HUES6 (cell line): ENCODE measurements at regions not wholly inside any gene's neighbourhood (a gene's known extent, or its start where the extent isn't known, plus 50 kb on each side); places are given as distances from the start of the nearest gene placed in this dataset.

ENCODE experiments used
- H3K27ac ChIP-seq: 2 replicates; pipeline ENCODE4 v1.7.0; 2013; ENCODE audit warnings: low read depth, mild to moderate bottlenecking, low read length, inconsistent platforms
- H3K27me3 ChIP-seq: 2 replicates; pipeline ENCODE4 v1.6.1; 2013; ENCODE audit warnings: low read length; ENCODE audit not compliant: control insufficient read depth, insufficient read depth
- H3K36me3 ChIP-seq: 2 replicates; pipeline ENCODE4 v1.6.1; 2013; ENCODE audit warnings: low read length; ENCODE audit not compliant: control insufficient read depth, insufficient read depth
- H3K4me1 ChIP-seq: 2 replicates; pipeline ENCODE4 v1.6.1; 2013; ENCODE audit warnings: low read length; ENCODE audit not compliant: control insufficient read depth, insufficient read depth
- H3K4me3 ChIP-seq: 2 replicates; pipeline ENCODE4 v1.5.1; 2013; ENCODE audit warnings: low read depth, low read length
- H3K9ac ChIP-seq: one replicate; pipeline ENCODE4 v1.6.1; 2013; ENCODE audit warnings: mild to moderate bottlenecking, low read length
- H3K9me3 ChIP-seq: 2 replicates; pipeline ENCODE4 v1.6.1; 2013; ENCODE audit warnings: low read depth, low read length; ENCODE audit not compliant: control insufficient read depth, insufficient read depth

- no peaks in the 10 kb centered on the region for H3K4me1 ChIP-seq
- no peak overlapping the region for H3K27ac ChIP-seq
- no peak overlapping the region for H3K9ac ChIP-seq
- H3K27me3 ChIP-seq: no peaks in the 10 kb centered on the region
- no peaks in the 10 kb centered on the region for H3K36me3 ChIP-seq
- H3K4me3 ChIP-seq: no peak overlapping the region
- H3K9me3 ChIP-seq: no peaks in the 10 kb centered on the region
Measured at GRCh38 chr14:84797326-84797725, 732.6 kb upstream of the FLRT2 start.

DNA sequence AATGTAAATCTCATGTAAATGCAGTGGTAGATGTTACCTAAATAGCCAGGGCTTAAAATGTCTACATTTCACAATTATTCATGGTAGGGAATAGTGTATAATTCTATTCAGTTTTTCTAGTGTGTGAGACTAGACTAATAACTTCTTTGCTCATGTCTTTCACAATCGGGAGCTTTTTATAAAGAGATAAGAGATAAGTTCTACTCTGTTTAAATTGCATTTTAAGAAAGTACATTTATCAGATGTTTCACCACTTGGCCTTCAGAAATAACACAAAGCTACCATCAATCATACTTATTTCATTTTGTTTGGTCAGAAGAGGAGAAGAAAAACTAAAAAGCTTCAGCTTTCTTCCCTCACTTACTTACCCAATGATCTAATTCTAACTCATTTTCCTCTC lies 725.5 kb upstream of the FLRT2 start:
- H3K4me1 ChIP-seq: peaks cover 7% of the 10 kb centered on the region; the same call in 1 of the 2 replicates
- H3K27me3 ChIP-seq: no peaks in the 10 kb centered on the region
- no peak overlapping the region for H3K9ac ChIP-seq
- H3K36me3 ChIP-seq: no peaks in the 10 kb centered on the region
- H3K9me3 ChIP-seq: no peaks in the 10 kb centered on the region
- no peak overlapping the region for H3K27ac ChIP-seq
- H3K4me3 ChIP-seq: no peak overlapping the region

DNA sequence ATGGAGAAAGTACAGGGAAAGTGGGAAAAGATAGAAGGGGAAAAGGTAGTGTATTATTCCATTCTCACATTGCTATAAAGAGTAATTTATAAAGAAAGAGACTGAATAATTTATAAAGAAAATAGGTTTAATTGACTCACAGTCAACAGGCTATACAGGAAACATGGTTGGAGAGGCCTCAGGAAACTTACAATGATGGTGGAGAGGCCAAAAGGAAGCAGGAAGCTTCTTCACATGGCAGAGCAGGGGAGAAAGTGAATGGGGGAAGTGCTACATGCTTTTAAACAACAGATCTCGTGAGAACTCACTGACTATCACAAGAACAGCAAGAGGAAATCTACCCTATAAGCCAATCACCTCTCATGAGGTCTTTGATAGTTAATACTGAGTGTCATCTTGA lies 725.0 kb upstream of the FLRT2 start:
- Histone ChIP-seq H3K9ac (no peak overlapping the region), H3K4me1 (peaks cover 7% of the 10 kb centered on the region; the same call in 1 of the 2 replicates), H3K36me3 (no peaks in the 10 kb centered on the region), H3K9me3 (no peaks in the 10 kb centered on the region), H3K4me3 (no peak overlapping the region), H3K27ac (no peak overlapping the region), H3K27me3 (no peaks in the 10 kb centered on the region)

DNA sequence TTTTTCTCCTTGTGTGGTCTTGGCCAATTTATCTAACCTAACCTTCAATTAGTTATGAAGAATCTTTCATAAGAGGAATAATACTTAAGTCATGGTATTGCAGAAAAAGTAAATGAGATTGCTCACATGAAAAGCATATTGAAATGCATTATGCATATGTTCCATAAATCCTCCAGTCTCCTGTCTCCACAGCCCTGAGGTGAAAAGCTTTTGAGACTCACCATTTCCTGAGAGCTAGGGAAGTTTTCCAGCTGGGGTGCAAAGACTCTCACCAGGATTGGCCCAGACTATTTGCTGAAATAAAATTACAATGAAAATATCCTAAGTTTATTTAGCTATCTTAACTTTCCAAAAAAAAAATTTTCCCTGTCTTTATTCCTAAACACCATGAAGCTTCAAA lies 723.8 kb upstream of the FLRT2 start:
- Histone ChIP-seq H3K4me1 (peaks cover 7% of the 10 kb centered on the region; the same call in 1 of the 2 replicates), H3K27me3 (no peaks in the 10 kb centered on the region), H3K27ac (no peak overlapping the region), H3K36me3 (no peaks in the 10 kb centered on the region), H3K9me3 (no peaks in the 10 kb centered on the region), H3K4me3 (no peak overlapping the region), H3K9ac (no peak overlapping the region)

GRCh38 chr14:84806622-84807021 lies 723.3 kb upstream of the FLRT2 start:
- Histone ChIP-seq H3K4me3 (no peak overlapping the region), H3K4me1 (peaks cover 7% of the 10 kb centered on the region; the same call in 1 of the 2 replicates), H3K9ac (no peak overlapping the region), H3K27ac (no peak overlapping the region; the same call in 1 of the 2 replicates), H3K9me3 (no peaks in the 10 kb centered on the region), H3K27me3 (no peaks in the 10 kb centered on the region), H3K36me3 (no peaks in the 10 kb centered on the region)

DNA sequence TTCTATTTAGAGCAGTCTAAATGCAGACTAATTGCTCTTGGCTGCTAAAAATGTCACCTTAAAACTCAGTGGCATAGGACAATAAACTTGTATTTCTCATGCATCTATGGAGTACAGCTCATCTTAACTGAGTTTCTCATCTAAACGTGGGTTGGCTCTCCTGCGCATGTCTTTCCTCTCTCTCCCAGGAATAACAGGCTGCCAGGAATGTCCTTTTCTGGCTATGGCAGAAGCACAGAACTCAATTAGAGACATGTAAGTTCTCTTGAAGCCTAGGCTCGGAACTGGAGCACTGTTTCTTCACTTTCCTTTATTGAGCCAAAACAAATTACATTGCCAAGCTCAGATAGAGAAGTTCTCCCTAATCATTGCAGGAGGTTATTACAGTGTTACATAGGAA lies 722.3 kb upstream of the FLRT2 start:
- no peaks in the 10 kb centered on the region for H3K27me3 ChIP-seq
- no peak overlapping the region for H3K4me3 ChIP-seq
- no peaks in the 10 kb centered on the region for H3K9me3 ChIP-seq
- H3K36me3 ChIP-seq: no peaks in the 10 kb centered on the region
- no peak overlapping the region for H3K27ac ChIP-seq
- H3K9ac ChIP-seq: no peak overlapping the region
- peaks cover 7% of the 10 kb centered on the region; the same call in 1 of the 2 replicates for H3K4me1 ChIP-seq

- Histone ChIP-seq H3K9ac (no peak overlapping the region), H3K27me3 (no peaks in the 10 kb centered on the region), H3K36me3 (no peaks in the 10 kb centered on the region), H3K27ac (no peak overlapping the region), H3K4me1 (peaks cover 7% of the 10 kb centered on the region; the same call in 1 of the 2 replicates), H3K4me3 (no peak overlapping the region), H3K9me3 (no peaks in the 10 kb centered on the region)
Measured at GRCh38 chr14:84809158-84809557, 720.8 kb upstream of the FLRT2 start.

GRCh38 chr14:84814391-84814790 lies 715.6 kb upstream of the FLRT2 start:
- Histone ChIP-seq H3K27ac (no peak overlapping the region), H3K9ac (no peak overlapping the region), H3K36me3 (no peaks in the 10 kb centered on the region), H3K4me3 (no peak overlapping the region), H3K27me3 (no peaks in the 10 kb centered on the region), H3K9me3 (peaks cover 3% of the 10 kb centered on the region; the same call in 1 of the 2 replicates), H3K4me1 (no peaks in the 10 kb centered on the region)

- Histone ChIP-seq H3K9me3 (peaks cover 9% of the 10 kb centered on the region; the same call in 1 of the 2 replicates), H3K27me3 (no peaks in the 10 kb centered on the region), H3K4me3 (no peak overlapping the region), H3K36me3 (no peaks in the 10 kb centered on the region), H3K27ac (no peak overlapping the region), H3K4me1 (peaks cover 10% of the 10 kb centered on the region; the same call in 1 of the 2 replicates), H3K9ac (no peak overlapping the region)
Measured at GRCh38 chr14:84819528-84819927, 710.4 kb upstream of the FLRT2 start.

GRCh38 chr14:84825481-84826251 lies 704.3 kb upstream of the FLRT2 start:
- no peak overlapping the region; the same call in 1 of the 2 replicates for H3K27ac ChIP-seq
- H3K4me3 ChIP-seq: no peak overlapping the region
- H3K4me1 ChIP-seq: peaks cover 30% of the 10 kb centered on the region
- H3K36me3 ChIP-seq: no peaks in the 10 kb centered on the region
- H3K27me3 ChIP-seq: no peaks in the 10 kb centered on the region; the same call in 1 of the 2 replicates
- H3K9ac ChIP-seq: no peak overlapping the region
- peaks cover 6% of the 10 kb centered on the region; the same call in 1 of the 2 replicates for H3K9me3 ChIP-seq

DNA sequence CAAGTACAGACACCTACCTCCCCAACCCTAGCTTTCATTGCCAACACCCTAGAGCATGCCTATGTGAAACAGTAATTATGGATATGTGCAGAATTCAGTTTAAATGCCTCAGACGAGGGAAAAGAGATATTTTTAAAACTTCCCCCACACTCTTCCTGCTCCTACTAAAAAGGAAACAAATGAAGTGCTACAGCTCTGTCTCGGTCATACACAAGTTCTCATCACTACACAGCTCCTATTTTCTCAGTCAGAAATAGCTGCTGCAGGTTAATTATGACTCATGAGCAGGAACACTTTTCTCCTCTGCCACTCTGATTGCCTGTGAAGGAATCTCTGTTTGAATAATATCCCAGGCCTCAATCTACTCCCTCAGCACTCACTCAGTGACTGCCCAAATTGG lies 703.6 kb upstream of the FLRT2 start:
- no peak overlapping the region for H3K4me3 ChIP-seq
- peaks cover 6% of the 10 kb centered on the region; the same call in 1 of the 2 replicates for H3K9me3 ChIP-seq
- no peak overlapping the region for H3K9ac ChIP-seq
- no peaks in the 10 kb centered on the region for H3K36me3 ChIP-seq
- no peaks in the 10 kb centered on the region; the same call in 1 of the 2 replicates for H3K27me3 ChIP-seq
- peaks cover 30% of the 10 kb centered on the region for H3K4me1 ChIP-seq
- no peak overlapping the region for H3K27ac ChIP-seq
